HG03196 (cell line): ENCODE measurements at regions not wholly inside any gene's neighbourhood (a gene's known extent, or its start where the extent isn't known, plus 50 kb on each side); places are given as distances from the start of the nearest gene placed in this dataset.

Experiments
- ATAC-seq: cut with Tn5 transposase; IDR thresholded peaks from one replicate; pipeline ENCODE4 v1.9.1; 2021; ENCODE audit not compliant: unreplicated experiment

GRCh38 chr7:25952261-25953057, 199.5 kb upstream of the NFE2L3 start:
- ATAC-seq = no peak

- ATAC-seq = peak; percentile 28
Measured at GRCh38 chr7:25953859-25954258, 198.1 kb upstream of the NFE2L3 start.

DNA sequence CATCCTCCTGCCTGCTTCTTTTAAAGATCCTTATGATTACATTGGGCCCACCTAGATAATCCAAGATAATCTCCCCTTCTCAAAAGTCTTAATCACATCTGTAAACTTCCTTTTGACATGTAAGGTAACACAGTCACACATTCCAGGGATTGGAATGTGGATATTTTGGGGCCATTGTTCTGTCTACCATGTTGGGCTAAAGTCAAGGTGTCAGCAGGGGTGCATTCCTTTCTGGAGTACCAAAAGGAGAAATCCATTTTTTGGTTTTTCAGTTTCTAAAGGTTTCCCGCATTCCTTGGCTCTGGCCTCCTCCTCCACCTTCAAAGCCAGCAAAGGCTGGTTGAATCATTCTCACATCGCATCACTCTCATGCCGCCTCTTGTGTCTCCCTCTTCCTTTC, 197.6 kb upstream of the NFE2L3 start:
- no peak for ATAC-seq

DNA sequence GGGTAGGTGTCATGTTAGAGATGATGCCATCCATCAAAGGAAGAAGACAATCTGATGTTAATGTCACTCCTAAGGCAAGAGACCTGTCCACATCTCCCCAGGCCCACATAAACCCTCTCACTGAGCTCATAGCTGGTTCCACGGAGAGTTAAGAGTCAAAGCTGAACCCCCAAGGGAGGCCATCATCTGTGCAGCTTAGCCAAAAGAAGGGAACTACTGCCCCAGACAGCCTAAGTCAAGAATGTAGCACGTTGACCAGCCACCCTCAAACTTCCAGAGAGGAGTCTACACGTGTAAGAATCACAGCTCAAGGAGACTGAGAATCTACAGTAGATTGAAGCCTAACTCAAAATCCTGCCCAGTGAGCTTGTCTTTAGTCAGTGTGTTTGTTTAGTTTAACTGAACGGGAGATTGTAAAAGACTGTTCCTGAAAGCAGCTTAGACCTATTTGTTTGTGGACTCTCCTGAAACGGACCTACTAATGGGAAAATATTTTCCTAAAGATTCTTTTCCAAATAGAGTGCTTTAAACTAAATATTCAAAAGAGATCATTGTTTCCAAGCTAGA, 192.7 kb upstream of the NFE2L3 start:
- ATAC-seq = no peak

DNA sequence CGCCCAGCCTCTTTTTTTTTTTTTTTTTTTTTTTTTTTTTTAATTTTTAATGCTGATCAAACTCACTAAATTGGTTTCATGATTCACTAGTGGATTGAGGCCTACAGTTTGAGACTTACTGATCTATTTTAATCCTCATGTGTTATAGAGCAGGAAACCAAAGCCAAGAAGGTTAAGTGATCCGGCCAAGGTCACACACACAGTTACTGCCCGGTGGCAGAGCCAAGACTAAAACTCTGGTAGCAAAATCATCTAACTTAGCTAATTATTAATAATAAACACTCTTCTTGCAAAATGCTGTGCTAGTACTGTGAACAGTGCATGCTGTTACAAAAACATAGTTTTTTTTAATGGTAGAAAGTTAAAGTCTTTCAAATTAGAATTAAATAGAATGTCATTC, 188.3 kb upstream of the NFE2L3 start:
- ATAC-seq = no peak

DNA sequence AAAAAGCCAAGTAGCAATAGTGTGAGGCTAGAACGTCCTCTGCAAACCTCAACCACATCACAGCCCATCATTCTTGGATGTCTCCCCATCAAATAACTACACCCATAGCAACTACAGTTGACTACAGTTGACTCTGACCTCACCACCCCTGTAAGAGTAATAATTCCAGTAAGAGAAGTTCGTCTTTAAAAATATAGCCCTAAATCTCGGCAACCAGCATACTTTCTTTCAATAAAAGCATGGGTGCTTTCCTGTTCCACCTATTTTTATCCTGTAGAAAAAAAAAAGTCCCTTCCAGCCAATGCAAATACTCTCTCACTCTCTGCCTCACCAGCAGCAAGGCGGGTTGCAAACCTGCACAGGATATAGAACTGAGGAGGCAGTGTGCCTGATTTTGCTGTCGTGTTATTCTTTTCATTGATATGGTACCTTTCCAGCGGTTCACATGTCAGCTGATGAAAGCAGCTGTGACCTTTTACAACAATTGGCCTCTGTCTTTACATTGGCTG, 187.5 kb upstream of the NFE2L3 start:
- peak; percentile 20 for ATAC-seq

DNA sequence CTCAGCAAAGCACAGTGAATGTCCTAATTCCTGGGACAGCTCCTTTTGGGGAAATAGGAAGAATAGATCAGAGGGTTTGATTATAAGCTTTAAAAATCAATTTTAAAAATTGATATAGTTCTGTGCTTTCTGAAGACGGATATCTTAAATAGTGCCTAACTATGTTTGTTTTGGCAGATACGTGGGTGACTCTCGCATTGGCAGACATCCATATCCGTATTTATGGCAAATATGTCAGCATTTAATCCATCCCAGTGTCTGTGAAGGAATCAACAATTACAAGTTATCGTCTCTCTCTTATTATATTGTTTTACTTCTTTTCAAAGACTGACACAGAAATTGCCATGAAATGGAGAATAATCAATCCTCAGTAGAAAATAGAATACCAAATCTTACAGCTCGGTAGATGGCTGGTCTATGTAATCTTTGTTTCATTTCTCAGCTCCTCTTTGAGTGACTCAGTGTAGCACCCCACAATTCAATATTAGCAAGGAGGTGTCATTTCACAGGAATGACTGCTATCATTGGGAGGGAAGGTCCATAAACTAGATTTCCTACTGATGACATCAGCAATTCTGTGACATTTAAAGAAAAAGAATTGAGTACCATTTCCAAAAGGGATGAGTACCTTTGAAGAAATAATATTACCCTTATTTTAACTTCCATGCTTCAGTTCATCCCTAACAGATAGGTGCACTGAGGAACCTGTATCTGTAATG, 186.4 kb upstream of the NFE2L3 start:
- ATAC-seq = no peak

- ATAC-seq = no peak
Measured at GRCh38 chr7:25966469-25966868, 185.5 kb upstream of the NFE2L3 start.

GRCh38 chr7:25967278-25968204, 184.5 kb upstream of the NFE2L3 start:
- peak; percentile 33 for ATAC-seq

- peak; percentile 70 for ATAC-seq
Measured at GRCh38 chr7:25968205-25968993, 183.6 kb upstream of the NFE2L3 start.

GRCh38 chr7:25970356-25970755, 181.6 kb upstream of the NFE2L3 start:
- ATAC-seq = no peak

GRCh38 chr7:25970911-25971310, 181.1 kb upstream of the NFE2L3 start:
- no peak for ATAC-seq

DNA sequence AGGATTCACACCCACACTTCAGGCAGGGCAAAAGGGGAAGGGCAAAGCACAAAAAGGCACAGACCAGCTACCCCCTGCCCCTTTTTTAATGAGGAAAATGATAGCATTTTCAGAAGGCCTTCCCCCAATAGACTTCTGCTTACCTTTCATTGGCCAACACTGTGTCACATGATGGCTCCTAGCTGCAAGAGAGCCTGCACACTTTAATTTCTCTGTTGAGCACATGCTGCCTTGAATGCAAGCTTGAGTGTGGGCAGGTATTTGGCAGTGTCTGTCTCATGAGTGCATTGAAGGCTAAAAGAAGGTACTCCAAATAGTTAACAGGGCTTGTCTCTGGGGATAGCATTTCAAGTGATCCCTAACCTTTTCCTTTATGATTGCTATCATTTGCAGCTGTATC, 175.4 kb upstream of the NFE2L3 start:
- ATAC-seq = no peak

- no peak for ATAC-seq
Measured at GRCh38 chr7:25978466-25978865, 173.5 kb upstream of the NFE2L3 start.

DNA sequence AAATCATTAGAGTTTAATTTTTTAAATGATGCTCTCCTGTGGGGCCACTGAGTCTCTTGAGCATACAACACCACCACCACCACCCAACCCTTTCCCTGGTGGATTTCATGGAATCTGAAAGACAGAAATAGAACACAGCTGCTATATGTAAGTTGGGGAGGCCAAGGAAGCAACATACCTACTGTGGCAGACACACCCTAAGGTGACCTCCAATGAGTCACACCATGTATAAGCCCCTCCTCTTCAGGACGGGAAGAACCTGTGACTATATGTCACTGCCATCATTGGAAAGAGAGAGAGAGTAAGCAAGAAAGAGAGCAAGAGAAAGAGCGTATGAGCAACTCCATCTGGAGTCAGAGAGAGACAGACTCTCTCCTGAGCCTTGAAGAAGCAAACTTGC, 172.4 kb upstream of the NFE2L3 start:
- ATAC-seq = no peak

GRCh38 chr7:25982684-25983083, 169.3 kb upstream of the NFE2L3 start:
- no peak for ATAC-seq

DNA sequence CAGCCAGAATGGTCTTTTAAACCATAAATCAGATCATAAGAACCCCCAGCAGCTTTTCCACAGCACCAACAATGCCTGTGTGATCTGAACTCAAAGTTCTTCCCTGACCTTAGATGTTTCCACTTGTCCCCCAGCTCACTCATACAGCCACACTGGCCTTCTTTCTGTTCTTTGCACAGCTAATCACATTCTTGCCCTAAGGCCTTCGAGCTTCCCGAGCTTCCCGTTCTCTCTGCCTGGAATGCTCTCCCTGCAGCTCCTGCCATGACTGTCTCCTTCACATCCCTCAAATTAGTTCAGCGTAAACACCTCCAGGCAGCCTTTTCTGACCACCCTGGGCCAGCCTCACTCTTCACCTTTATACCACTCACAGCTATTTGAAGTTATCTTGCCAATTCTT, 166.8 kb upstream of the NFE2L3 start:
- no peak for ATAC-seq

DNA sequence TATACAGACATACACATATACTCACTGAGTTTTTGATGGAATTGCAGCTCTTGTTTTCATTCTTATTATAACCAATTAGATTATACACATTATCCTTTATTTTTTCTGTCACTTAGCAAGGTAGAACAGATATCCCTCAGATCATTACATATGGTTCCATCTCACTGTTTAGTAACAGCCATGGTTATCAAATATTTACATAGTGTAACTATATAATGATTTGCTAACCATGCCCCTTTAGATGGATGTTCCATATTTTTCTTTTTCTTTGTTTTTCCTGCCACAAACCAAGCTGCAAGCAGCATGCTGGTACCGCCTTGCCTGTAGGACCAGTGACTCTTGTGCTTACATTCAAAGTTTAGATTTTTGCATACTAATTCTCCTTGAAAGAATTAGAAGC, 163.4 kb upstream of the NFE2L3 start:
- no peak for ATAC-seq

- ATAC-seq = no peak
Measured at GRCh38 chr7:25989140-25989705, 162.8 kb upstream of the NFE2L3 start.
